Spleen (tissue), 7 donors: ENCODE measurements at regions not wholly inside any gene's neighbourhood (a gene's known extent, or its start where the extent isn't known, plus 50 kb on each side); places are given as distances from the start of the nearest gene placed in this dataset.

ENCODE experiments used
- POLR2A ChIP-seq, 3 donors: fragments of 450-650 bp; IDR thresholded peaks; one replicate each; pipeline ENCODE4 v1.5.1; 2017; ENCODE audit warnings: antibody characterized with exemption in 3 of 3, mild to moderate bottlenecking in 1 of 3
- POLR2AphosphoS5 ChIP-seq, 3 donors: sonication (generic); formaldehyde crosslinking; IDR thresholded peaks; one replicate each; pipeline ENCODE4 v1.5.1; 2017; ENCODE audit warnings: antibody characterized with exemption in 3 of 3
- TF ChIP-seq, protein P1 (sequence below), 11 experiments: fragments of 200-600 bp in 7 of 11; fragments of 450-650 bp in 4 of 11; sonication (generic) in 4 of 11; IDR thresholded peaks in 8 of 11; conservative IDR thresholded peaks in 3 of 11; 1 replicate in 7 of 11; 2 replicates in 4 of 11; pipeline versions ENCODE4 v1.4.0 to v1.8.0; 2016 to 2021; ENCODE audit warnings: antibody characterized with exemption in 11 of 11, inconsistent platforms in 4 of 11, mild to moderate bottlenecking in 1 of 11
- donor health status: DM: no; HTN: no; CAD: no; lungs with moderate emphysema.
- donor health status: DM: no; HTN: no; CAD: no.
- donor health status: DM: no; HTN: no; CAD: no.

DNA sequence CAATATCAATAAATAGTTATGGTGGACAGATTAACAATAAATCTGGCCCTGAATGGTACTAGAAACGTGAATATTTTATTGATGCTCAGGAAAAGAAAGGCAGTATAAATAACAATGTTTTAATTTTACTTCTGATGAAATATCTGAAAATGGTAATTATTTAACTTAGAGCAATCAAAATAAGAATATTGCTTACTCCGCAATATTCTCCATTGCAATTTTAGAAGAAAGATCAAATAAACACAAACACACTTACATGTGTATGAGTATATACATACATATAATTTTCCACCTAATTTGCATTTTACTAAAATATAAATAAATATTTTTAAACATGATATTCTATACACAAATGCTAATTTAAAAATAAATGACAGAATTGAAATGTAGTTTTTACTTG, 1130.5 kb downstream of the NCAM2 start:
- TF ChIP-seq, protein P1, sequence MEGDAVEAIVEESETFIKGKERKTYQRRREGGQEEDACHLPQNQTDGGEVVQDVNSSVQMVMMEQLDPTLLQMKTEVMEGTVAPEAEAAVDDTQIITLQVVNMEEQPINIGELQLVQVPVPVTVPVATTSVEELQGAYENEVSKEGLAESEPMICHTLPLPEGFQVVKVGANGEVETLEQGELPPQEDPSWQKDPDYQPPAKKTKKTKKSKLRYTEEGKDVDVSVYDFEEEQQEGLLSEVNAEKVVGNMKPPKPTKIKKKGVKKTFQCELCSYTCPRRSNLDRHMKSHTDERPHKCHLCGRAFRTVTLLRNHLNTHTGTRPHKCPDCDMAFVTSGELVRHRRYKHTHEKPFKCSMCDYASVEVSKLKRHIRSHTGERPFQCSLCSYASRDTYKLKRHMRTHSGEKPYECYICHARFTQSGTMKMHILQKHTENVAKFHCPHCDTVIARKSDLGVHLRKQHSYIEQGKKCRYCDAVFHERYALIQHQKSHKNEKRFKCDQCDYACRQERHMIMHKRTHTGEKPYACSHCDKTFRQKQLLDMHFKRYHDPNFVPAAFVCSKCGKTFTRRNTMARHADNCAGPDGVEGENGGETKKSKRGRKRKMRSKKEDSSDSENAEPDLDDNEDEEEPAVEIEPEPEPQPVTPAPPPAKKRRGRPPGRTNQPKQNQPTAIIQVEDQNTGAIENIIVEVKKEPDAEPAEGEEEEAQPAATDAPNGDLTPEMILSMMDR (IDR thresholded peaks at IDR 0.05 in 8 of 11, conservative IDR thresholded peaks at IDR 0.05 in 3 of 11): no peak
- TF ChIP-seq POLR2AphosphoS5 (IDR thresholded peaks at IDR 0.05): no peak
- TF ChIP-seq POLR2A (IDR thresholded peaks at IDR 0.05): no peak
